IMR-90 (cell line): ENCODE measurements at regions not wholly inside any gene's neighbourhood (a gene's known extent, or its start where the extent isn't known, plus 50 kb on each side); places are given as distances from the start of the nearest gene placed in this dataset.

ENCODE experiments used
- CTCF ChIP-seq: conservative IDR thresholded peaks from 2 replicates; pipeline ENCODE4 v1.5.1; 2012; ENCODE audit warnings: mild to moderate bottlenecking, low read depth, low read length, improper control_type of control experiment
- POLR2A ChIP-seq: IDR thresholded peaks from 2 replicates; pipeline ENCODE4 v1.6.1; 2012; ENCODE audit warnings: mild to moderate bottlenecking, low read depth, low read length

- TF ChIP-seq CTCF (peak; percentile 60), POLR2A (no peak)
Measured at GRCh38 chrX:20442597-20442996, 175.9 kb upstream of the RPS6KA3 start.
